Activated naive CD4-positive, alpha-beta T cell treated with anti-CD3 and anti-CD28 coated beads, Interleukin-2, amount 10 ng/mL, durations not matched to agents 7 days and 5 days (primary cell): ENCODE measurements at regions not wholly inside any gene's neighbourhood (a gene's known extent, or its start where the extent isn't known, plus 50 kb on each side); places are given as distances from the start of the nearest gene placed in this dataset.

Experiments
- CTCF ChIA-PET: fragments of 350-600 bp; sonication (Branson Sonifier 250); formaldehyde crosslinking; loops from one replicate; lab custom pipeline; 2021; ENCODE audit warnings: antibody characterized with exemption; lab: Charles Lee
- DNase-seq: peaks from one replicate; pipeline ENCODE4 v3.0.0-alpha.2; 2020
- H3K27ac Mint-ChIP-seq: one replicate; pipeline ENCODE4 v1.8.0; 2021; ENCODE audit warnings: mild to moderate bottlenecking, moderate library complexity, mixed read lengths
- H3K27me3 Mint-ChIP-seq: one replicate; pipeline ENCODE4 v1.8.0; 2021; ENCODE audit warnings: mild to moderate bottlenecking, mixed read lengths
- H3K36me3 Mint-ChIP-seq: one replicate; pipeline ENCODE4 v1.8.0; 2021; ENCODE audit warnings: mixed read lengths
- H3K4me1 Mint-ChIP-seq: one replicate; pipeline ENCODE4 v1.8.0; 2021; ENCODE audit warnings: mixed read lengths
- H3K4me3 Mint-ChIP-seq: one replicate; pipeline ENCODE4 v1.8.0; 2021; ENCODE audit warnings: mild to moderate bottlenecking, moderate library complexity, mixed read lengths
- H3K9me3 Mint-ChIP-seq: one replicate; pipeline ENCODE4 v1.8.0; 2021; ENCODE audit warnings: mixed read lengths

GRCh38 chr21:15164678-15165303, 100.0 kb upstream of the NRIP1 start:
- Mint-ChIP-seq H3K27me3 (no peaks in the 10 kb centered on the region), H3K4me3 (no peak overlapping the region), H3K9me3 (peaks cover 2% of the 10 kb centered on the region), H3K4me1 (no peaks in the 10 kb centered on the region), H3K27ac (no peak overlapping the region), H3K36me3 (no peaks in the 10 kb centered on the region)
- no peak for DNase-seq
- CTCF ChIA-PET: no interaction called here

GRCh38 chr21:15170614-15171013, 105.8 kb upstream of the NRIP1 start:
- Mint-ChIP-seq H3K4me3 (no peak overlapping the region), H3K27me3 (no peaks in the 10 kb centered on the region), H3K36me3 (no peaks in the 10 kb centered on the region), H3K27ac (no peak overlapping the region), H3K9me3 (peaks cover 2% of the 10 kb centered on the region), H3K4me1 (peaks cover 4% of the 10 kb centered on the region)
- DNase-seq: no peak
- CTCF ChIA-PET: no interaction called here

- Mint-ChIP-seq H3K9me3 (peaks cover 2% of the 10 kb centered on the region), H3K4me1 (peaks cover 4% of the 10 kb centered on the region), H3K4me3 (no peak overlapping the region), H3K27ac (no peak overlapping the region), H3K36me3 (no peaks in the 10 kb centered on the region), H3K27me3 (no peaks in the 10 kb centered on the region)
- no peak for DNase-seq
- CTCF ChIA-PET: no interaction called here
Measured at GRCh38 chr21:15171546-15171945, 106.7 kb upstream of the NRIP1 start.

GRCh38 chr21:15172963-15173362, 108.2 kb upstream of the NRIP1 start:
- no peak for DNase-seq
- no peaks in the 10 kb centered on the region for H3K27me3 Mint-ChIP-seq
- CTCF ChIA-PET: no interaction called here
- H3K27ac Mint-ChIP-seq: no peak overlapping the region
- H3K4me3 Mint-ChIP-seq: no peak overlapping the region
- no peaks in the 10 kb centered on the region for H3K36me3 Mint-ChIP-seq
- H3K9me3 Mint-ChIP-seq: peaks cover 2% of the 10 kb centered on the region
- H3K4me1 Mint-ChIP-seq: peaks cover 4% of the 10 kb centered on the region

- H3K36me3 Mint-ChIP-seq: no peaks in the 10 kb centered on the region
- no peak overlapping the region for H3K27ac Mint-ChIP-seq
- CTCF ChIA-PET: no interaction called here
Measured at GRCh38 chr21:15174923-15175322, 110.1 kb upstream of the NRIP1 start.

GRCh38 chr21:15182731-15183130, 117.9 kb upstream of the NRIP1 start:
- Mint-ChIP-seq H3K9me3 (no peaks in the 10 kb centered on the region), H3K27me3 (no peaks in the 10 kb centered on the region), H3K4me3 (no peak overlapping the region), H3K27ac (no peak overlapping the region), H3K36me3 (no peaks in the 10 kb centered on the region), H3K4me1 (no peaks in the 10 kb centered on the region)
- CTCF ChIA-PET: no interaction called here
- DNase-seq: no peak

More at GRCh38 chr21:15174923-15175322, 110.1 kb upstream of the NRIP1 start:
- Mint-ChIP-seq H3K9me3 (no peaks in the 10 kb centered on the region), H3K27me3 (no peaks in the 10 kb centered on the region), H3K4me1 (peaks cover 4% of the 10 kb centered on the region), H3K4me3 (no peak overlapping the region)
- DNase-seq: no peak

GRCh38 chr21:15183813-15184257, 119.0 kb upstream of the NRIP1 start:
- Mint-ChIP-seq H3K27ac (no peak overlapping the region), H3K9me3 (no peaks in the 10 kb centered on the region), H3K4me1 (no peaks in the 10 kb centered on the region), H3K36me3 (no peaks in the 10 kb centered on the region), H3K27me3 (no peaks in the 10 kb centered on the region), H3K4me3 (no peak overlapping the region)
- no peak for DNase-seq
- CTCF ChIA-PET: interaction anchor here (0.8 kb wide), 1 partner anchor 297 kb away, joined by 3 read pairs; no protein-coding TSS in a partner anchor

GRCh38 chr21:15190412-15190811, 125.6 kb upstream of the NRIP1 start:
- H3K36me3 Mint-ChIP-seq: no peaks in the 10 kb centered on the region
- H3K9me3 Mint-ChIP-seq: no peaks in the 10 kb centered on the region
- DNase-seq: no peak
- CTCF ChIA-PET: no interaction called here
- H3K4me3 Mint-ChIP-seq: no peak overlapping the region
- no peak overlapping the region for H3K27ac Mint-ChIP-seq
- no peaks in the 10 kb centered on the region for H3K4me1 Mint-ChIP-seq
- H3K27me3 Mint-ChIP-seq: no peaks in the 10 kb centered on the region

- CTCF ChIA-PET: no interaction called here
Measured at GRCh38 chr21:15190837-15191236, 126.0 kb upstream of the NRIP1 start.

GRCh38 chr21:15191342-15191741, 126.5 kb upstream of the NRIP1 start:
- CTCF ChIA-PET: no interaction called here
- no peaks in the 10 kb centered on the region for H3K9me3 Mint-ChIP-seq
- H3K27me3 Mint-ChIP-seq: no peaks in the 10 kb centered on the region
- H3K27ac Mint-ChIP-seq: no peak overlapping the region
- no peak for DNase-seq
- no peak overlapping the region for H3K4me3 Mint-ChIP-seq
- H3K36me3 Mint-ChIP-seq: no peaks in the 10 kb centered on the region
- H3K4me1 Mint-ChIP-seq: no peaks in the 10 kb centered on the region

More at GRCh38 chr21:15190837-15191236, 126.0 kb upstream of the NRIP1 start:
- Mint-ChIP-seq H3K9me3 (no peaks in the 10 kb centered on the region), H3K4me1 (no peaks in the 10 kb centered on the region), H3K27ac (no peak overlapping the region), H3K27me3 (no peaks in the 10 kb centered on the region), H3K4me3 (no peak overlapping the region), H3K36me3 (no peaks in the 10 kb centered on the region)
- no peak for DNase-seq

- Mint-ChIP-seq H3K27me3 (no peaks in the 10 kb centered on the region), H3K9me3 (no peaks in the 10 kb centered on the region), H3K4me1 (no peaks in the 10 kb centered on the region), H3K36me3 (no peaks in the 10 kb centered on the region), H3K4me3 (no peak overlapping the region), H3K27ac (no peak overlapping the region)
- DNase-seq: no peak
- CTCF ChIA-PET: no interaction called here
Measured at GRCh38 chr21:15192243-15192642, 127.4 kb upstream of the NRIP1 start.

- H3K36me3 Mint-ChIP-seq: no peaks in the 10 kb centered on the region
- no peaks in the 10 kb centered on the region for H3K4me1 Mint-ChIP-seq
- DNase-seq: no peak
- CTCF ChIA-PET: interaction anchor here (1.4 kb wide), 1 partner anchor 9 kb away, joined by 3 read pairs; no protein-coding TSS in a partner anchor
- H3K4me3 Mint-ChIP-seq: no peak overlapping the region
- H3K9me3 Mint-ChIP-seq: no peaks in the 10 kb centered on the region
- H3K27ac Mint-ChIP-seq: no peak overlapping the region
- H3K27me3 Mint-ChIP-seq: no peaks in the 10 kb centered on the region
Measured at GRCh38 chr21:15193937-15194336, 129.1 kb upstream of the NRIP1 start.

- Mint-ChIP-seq H3K27ac (no peak overlapping the region), H3K4me1 (no peaks in the 10 kb centered on the region), H3K4me3 (no peak overlapping the region), H3K36me3 (no peaks in the 10 kb centered on the region), H3K9me3 (no peaks in the 10 kb centered on the region), H3K27me3 (no peaks in the 10 kb centered on the region)
- CTCF ChIA-PET: interaction anchor here (1.4 kb wide), 1 partner anchor 8 kb away, joined by 3 read pairs; no protein-coding TSS in a partner anchor
- no peak for DNase-seq
Measured at GRCh38 chr21:15195104-15195503, 130.3 kb upstream of the NRIP1 start.

GRCh38 chr21:15195768-15196167, 131.0 kb upstream of the NRIP1 start:
- Mint-ChIP-seq H3K27me3 (no peaks in the 10 kb centered on the region), H3K4me3 (no peak overlapping the region), H3K9me3 (no peaks in the 10 kb centered on the region), H3K4me1 (no peaks in the 10 kb centered on the region), H3K27ac (no peak overlapping the region), H3K36me3 (no peaks in the 10 kb centered on the region)
- CTCF ChIA-PET: no interaction called here
- no peak for DNase-seq

- Mint-ChIP-seq H3K4me1 (no peaks in the 10 kb centered on the region), H3K9me3 (no peaks in the 10 kb centered on the region), H3K36me3 (no peaks in the 10 kb centered on the region), H3K27me3 (no peaks in the 10 kb centered on the region), H3K4me3 (no peak overlapping the region), H3K27ac (no peak overlapping the region)
- CTCF ChIA-PET: no interaction called here
- no peak for DNase-seq
Measured at GRCh38 chr21:15197696-15198095, 132.9 kb upstream of the NRIP1 start.
